Right forelimb (tissue), 1 donor: ENCODE measurements at regions not wholly inside any gene's neighbourhood (a gene's known extent, or its start where the extent isn't known, plus 50 kb on each side); places are given as distances from the start of the nearest gene placed in this dataset.

Experiments used
- DNase-seq: peaks from one replicate; pipeline ENCODE4 v3.0.0-alpha.2; 2018

DNA sequence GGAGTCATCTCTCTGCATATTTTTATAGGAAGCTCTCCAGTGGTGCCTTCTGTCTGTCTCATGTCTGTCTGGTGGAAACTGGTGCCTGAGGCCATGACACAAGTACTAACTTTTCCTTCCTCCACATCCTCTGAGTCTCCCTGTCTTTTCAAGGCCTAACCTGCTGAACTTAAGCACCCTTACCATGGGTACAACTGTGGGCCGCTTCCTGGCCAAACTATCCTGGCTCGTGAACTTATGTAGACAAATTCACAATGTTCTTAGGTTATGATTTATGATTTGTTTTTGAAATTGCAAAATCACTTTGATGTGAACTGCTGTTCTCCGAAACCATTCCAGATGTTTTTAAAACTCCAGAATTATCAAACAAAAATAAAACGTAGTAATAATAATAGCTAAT, 804.5 kb upstream of the POU3F3 start:
- no peak for DNase-seq

DNA sequence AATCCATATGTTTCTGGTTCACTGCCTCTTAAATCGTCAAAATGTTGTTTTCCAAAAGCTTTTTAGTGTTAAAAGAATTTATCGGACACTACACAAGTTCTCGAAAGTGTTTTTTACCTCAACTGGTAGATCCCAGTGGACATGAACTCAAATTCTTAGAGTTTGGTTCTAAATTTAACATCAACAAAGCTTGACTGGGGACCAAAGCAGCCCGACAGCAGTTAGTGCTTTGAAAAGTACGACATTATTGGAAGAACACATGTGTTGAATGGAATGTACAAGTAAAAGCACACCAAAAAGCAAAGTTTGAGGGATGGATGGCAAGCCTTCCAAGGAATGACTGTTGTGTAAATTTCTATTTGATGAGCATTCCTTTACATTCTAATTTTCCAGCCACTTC, 803.9 kb upstream of the POU3F3 start:
- no peak for DNase-seq

DNA sequence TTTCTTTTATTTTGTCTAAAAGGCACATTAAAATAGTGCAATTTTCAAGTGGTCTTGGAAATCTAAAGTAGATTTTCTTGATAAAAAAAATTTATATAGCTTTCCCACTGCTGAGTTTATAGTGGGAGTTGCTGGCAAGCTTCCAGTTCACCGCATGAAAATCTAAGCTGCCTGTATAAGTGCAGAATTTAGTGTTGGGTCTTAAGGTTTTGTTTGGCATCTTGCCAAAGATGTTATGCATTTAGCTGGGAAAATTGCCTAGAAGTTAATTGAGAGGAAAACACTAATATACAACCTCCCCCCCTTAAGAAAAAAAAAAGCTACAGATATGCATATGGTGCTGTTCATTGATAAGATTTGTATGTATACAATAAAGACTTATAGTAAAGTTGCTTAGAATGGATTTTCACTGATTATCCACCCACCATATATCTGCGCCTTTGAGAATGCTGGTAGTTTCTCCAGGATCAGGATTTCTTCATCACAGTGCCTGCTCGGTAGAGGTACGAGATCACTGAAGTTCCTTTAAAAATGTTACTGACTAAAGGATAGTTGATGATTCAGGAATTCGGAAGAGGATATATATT, 803.2 kb upstream of the POU3F3 start:
- no peak for DNase-seq

DNA sequence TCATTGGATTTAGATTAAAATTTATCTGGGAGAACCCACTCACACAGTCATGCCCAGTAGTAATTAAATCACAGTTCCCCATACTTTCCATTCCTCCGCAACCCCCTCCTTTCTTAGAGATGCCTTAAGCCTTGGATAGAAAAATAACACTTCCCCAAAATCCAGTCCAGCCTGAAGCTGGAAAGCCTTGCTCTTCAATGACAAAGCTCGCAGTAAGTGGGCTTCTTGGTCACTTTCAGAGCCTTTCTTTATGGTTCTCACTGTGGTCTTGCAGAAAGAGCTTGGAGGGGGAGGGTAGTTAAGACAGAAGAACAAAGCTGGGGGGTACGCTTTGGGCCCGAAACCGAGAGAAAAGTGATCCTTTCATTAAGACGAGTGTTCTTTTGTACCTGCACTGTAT, 802.1 kb upstream of the POU3F3 start:
- DNase-seq: no peak

DNA sequence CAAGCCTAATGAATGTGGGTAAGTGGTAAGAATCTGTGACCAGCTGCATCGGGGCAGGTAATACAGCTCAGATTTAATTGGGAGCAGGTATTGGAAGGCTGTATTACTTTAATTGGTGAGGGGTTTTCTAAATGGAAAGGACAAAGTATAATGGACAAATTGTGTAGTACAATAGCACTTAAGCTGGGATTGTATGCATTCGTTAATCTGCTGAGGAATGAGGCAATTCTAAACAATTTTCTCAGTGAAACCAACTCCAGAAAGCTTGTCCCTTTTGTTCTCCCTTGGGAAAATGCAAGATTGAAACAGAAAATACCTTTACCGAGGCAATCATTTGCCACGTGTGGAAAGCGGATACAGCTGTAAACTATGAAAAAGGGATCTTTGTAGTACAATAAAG, 801.6 kb upstream of the POU3F3 start:
- no peak for DNase-seq

DNA sequence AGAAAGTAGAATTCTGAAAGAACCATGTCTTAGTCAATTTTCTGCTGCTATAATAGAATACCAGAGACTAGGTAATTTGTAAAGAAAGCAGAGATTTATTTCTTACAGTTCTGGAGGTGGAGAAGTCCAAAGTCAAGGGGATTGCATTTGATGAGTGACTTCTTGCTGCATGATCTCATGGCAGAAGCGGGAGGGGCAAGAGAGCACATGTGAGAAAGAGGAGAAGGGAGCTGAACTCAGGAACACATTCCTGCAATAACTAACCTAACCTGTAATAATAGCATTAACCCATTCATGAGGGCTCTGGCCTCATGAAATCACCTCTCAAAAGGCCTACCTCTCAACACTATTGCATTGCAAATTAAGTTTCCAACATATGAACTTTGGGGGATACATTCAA, 797.5 kb upstream of the POU3F3 start:
- no peak for DNase-seq

DNA sequence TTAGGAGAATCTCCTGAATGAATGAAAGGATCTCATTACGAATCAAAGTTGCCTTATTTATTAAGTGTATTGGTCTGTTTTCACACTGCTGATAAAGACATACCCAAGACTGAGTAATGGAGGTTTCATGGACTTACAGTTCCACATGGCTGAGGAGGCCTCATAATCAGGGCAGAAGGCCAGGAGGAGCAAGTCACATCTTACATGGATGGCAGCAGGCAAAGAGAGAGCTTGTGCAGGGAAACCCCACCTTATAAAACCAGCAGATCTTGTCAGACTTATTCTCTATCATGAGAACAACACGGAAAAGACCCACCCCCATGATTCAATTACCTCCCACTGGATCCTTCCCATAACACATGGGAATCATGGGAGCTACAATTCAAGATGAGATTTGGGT, 785.2 kb upstream of the POU3F3 start:
- DNase-seq: no peak

DNA sequence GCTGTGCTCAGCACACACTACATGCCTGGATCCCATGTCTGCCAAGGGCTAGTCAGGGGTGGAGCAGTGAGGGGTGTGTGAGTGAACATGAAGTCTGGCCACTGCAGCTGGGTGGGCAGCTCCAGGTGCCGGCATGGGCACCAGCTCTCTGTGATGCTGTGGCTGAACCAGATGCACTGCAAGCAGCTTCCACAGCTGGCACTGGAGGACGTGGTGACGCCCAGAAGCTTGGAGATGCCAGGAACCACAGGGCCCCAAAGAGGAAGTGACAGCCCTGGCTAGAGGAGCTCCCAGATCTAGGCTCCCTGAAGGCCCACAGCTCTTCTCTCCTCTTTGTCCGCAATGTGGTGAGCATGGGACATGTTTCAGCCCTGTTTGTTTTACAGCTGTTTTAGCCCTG, 776.3 kb upstream of the POU3F3 start:
- no peak for DNase-seq

DNA sequence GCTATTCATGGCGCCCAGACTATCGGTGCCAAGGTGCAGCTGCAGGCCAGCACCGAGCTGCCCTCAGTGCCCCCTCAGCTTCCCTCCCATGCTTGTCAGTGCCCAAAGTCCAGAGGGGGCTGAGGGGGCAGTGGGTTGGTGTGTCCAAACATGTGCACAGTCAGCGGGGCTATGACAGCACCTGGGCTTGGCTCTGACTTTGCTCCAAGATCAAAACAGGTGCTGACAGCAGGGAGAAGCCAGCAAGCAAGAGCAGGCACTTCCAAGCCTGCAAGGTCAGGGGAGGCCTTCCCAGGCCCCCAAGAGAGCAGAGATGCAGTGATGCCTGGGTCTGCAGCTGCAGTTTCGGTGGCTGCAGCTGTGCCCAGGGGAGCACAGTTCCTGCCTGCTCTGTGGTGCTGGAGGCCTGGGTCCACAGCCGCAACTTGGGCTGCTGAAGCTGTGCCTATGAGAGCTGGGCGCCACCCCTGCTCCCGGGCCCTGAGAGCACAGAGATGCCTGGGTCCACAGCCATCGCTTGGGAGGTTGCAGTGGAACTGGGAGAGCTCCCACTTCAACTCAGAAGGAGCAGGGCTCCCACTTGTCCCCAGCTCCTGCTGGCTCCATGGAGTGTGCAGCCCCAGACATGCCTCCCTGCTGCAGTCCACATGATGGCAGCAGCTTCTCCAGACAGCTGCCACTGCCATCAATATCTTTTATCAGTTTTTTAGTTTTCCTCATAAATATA, 775.3 kb upstream of the POU3F3 start:
- no peak for DNase-seq

DNA sequence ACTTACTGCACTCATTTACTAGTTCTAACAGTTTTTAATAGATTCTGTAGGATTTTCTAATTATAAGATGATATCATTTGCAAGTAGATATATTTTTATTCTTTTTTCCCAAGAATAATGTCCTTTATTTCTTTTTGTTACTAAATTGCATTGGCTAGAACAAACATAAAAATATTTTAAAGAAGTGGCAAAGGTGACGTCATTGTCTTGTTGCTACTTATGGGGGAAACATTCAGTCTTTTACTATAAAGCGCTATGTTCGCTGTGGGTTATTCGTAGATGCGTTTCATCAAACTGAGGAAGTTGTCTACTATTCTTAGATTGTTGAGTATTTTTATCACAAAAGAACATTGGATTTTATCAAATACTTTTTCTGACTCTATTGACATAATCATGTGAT, 765.2 kb upstream of the POU3F3 start:
- no peak for DNase-seq

DNA sequence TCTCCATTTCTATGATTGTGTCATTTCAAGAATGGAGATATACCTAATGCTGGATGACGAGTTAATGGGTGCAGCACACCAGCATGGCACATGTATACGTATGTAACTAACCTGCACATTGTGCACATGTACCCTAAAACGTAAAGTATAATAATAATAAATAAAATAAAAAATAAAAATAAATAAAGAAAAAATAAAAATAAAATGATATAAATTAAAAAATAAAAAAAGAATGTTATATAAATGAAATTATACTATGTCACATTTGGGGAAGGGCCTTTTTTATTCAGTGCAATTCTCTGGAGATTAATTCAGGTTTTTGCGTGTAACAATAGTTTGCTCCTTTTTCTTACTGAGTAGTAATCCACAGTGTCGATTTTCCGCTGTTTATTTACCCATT, 763.5 kb upstream of the POU3F3 start:
- no peak for DNase-seq

DNA sequence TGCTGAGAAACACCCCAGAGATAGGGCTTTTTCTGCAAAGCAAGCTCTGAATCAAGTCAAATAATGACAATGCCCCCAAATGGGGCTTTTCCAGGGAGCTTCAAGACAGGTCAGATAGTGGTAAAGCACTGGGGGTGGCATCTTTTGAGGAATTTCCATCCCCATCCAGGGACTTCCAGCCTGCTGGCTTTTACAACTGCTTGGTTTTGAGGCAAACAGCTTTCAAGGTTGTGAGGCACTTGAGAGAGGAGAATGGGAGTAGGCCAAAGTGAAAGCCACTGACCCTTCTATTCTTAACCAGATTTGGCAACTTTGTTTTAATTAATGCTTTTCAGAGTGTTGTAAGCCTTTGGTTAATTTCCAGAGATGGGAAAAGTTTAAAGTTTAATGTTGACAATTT, 762.0 kb upstream of the POU3F3 start:
- DNase-seq: no peak

DNA sequence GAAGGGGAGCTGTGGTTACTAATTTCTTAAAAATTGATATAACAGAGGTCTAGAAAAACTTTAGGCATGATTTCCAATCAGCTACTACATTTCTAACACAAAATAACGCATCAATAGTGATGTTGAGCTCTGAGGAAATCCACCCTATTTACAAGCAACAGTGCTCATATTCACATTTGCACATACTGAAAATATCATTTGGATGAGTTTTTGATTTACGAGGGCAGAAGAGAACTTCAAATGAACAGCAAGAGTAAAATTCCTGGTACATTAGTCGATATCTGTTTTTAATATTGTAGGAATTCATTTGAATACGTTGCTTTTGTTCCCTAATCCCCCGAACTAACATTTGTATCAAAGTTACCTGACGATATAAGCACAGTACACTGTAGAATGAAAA, 761.0 kb upstream of the POU3F3 start:
- no peak for DNase-seq

DNA sequence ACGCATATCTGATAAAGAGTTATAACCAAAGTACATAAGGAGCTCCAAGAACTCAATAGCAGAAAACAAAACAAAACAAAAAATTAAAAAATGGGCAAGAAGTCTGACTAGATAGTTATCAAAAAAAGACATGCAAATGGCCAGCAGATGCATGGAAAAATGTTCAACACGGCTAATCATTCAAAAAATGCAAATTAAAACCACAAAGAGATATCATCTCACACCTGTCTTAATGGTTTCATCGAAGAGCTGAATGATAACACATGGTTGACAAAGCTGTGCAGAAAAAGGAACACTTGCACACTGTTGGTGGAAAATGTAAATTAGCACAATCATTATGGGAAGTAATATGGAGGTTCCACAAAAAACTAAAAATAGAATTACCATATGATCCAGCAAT, 751.3 kb upstream of the POU3F3 start:
- DNase-seq: no peak

DNA sequence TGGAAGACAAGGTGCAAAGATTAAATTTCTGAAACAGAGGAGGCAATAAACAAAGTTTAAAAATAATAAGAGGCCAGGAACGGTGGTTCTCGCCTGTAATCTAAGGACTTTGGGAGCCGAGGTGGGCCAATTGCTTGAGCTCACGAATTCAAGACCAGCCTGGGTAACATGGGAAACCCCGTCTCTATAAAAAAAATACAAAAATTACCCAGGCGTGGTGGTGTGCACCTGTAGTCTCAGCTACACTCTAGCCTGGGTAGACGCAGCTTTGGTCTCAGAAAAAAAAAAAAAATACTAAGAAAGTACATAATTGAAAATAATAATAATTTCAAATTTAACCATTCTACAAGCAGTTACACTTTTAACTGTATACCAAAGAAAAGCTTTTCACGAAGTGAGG, 744.6 kb upstream of the POU3F3 start:
- no peak for DNase-seq

DNA sequence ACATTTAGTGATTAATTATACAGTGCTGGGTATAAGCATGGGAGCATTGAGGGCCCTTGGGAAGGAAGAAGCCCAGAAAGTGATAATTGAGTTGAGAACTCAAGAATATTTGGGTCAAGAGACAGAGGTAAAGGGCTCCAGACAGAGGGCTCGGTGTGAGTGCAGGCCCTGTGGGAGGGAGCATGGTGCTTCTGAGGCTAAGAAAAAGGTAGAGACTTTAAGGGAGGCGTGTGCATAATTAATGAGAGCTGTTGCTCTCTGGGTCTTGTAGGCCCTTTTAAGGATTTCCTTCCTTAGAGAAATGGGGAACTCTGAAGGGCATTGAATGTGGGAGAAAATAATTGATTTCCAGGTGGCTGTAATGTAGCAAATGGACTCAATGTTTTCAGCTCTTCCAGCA, 735.0 kb upstream of the POU3F3 start:
- DNase-seq: no peak

DNA sequence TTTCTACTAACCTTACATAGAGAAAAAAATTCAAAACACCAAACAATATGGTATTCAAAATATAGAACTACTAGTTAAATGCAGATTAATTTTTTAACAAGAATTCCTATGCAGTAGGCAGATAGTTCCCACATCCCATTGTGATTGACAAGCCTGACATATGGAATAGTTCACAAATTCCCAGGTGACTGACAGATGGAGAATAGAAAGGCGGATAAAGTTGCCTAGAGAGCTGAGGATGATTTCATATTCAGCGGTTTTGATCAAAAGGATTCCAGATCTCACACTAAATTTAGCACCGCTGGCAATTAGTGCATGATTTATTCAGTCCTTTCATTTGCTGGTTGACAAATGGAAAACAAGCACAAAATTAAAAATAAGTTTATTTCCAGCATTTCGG, 733.7 kb upstream of the POU3F3 start:
- DNase-seq: no peak

DNA sequence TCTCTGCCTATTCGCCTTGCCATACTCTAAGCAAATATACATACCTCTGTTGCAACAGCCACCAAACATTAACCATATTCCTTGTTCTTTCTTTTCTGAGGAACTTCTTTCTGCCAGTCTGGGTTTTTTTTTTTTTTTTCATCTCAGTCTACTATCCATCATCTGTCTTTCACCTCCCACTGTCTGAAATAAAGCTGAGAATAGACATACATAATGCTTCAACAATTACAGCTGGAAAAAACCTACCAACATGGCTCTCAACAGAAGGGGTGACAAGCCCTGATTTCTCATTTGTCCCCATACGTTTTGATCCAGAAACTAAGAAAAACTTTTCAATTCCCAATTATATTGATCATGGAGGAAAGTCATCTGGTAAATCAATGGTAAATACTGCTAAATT, 728.8 kb upstream of the POU3F3 start:
- DNase-seq: no peak

DNA sequence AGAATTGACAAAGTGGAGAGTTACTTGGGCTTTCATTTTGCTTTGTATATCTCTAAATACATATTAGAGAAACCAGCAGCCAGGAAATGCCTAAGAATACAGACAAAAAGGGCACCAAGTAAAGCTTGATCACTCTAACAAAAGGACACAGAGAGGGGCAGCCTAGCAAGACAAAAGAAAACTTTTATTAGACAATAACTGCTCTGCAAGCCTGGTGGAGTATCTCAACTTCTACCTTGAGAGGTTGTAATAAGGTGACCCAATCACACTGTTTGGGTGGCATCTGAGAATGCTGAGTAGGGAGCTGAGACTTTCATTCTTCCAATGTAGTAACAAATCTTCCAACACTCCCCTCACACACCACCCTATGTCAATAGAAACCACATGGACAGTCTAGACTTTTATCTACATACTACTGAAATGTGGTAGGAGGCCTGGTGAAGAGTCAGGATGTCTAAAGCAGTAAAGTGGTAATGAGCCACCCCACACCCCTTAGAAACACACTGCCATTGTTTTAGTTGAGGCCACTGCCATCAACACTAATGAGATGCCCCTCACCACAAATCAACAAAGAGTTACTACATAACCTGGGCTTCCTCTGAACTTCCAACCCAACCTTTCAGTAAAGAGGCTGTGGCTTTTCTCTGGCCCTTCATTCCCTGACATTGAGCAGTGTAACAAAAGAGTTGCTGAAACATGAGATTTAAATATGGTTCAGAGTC, 726.7 kb upstream of the POU3F3 start:
- no peak for DNase-seq

DNA sequence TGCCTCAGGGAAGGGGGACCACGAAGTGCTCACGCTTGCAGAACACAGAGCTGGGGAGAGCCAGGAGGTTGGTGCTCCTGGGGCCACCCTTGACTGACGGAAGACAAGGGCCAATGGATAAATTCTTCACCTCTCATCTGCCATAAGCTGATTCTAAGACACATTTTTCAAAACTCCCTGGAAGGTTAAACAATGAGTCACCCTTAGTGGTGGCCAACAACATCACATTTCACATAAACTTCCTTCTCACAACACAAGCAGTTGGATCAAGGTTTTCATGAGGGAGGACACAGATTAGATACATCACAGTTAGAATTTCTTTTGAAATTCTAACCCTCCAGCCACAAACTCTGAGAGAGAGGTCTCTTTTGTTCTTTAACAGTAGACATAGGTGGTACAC, 713.6 kb upstream of the POU3F3 start:
- DNase-seq: no peak

DNA sequence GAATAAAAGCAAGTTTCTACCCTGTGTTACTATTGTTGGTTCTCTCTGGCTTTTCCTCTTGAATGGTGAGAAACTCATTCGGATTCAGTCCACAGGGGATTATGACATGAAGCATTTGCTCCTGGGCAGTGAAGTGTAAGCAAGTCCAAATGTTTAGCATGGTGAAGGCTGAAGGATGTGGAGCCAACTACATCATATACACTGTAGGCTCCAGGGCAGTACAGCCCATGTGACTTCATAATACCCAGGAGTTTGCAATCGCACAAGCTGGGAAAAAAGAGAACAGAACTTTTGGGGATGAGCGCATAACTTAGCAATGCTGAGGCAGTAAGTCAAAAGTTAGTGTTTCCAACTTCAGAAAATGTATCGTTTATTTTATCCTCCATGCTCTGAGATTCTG, 695.7 kb upstream of the POU3F3 start:
- DNase-seq: no peak

DNA sequence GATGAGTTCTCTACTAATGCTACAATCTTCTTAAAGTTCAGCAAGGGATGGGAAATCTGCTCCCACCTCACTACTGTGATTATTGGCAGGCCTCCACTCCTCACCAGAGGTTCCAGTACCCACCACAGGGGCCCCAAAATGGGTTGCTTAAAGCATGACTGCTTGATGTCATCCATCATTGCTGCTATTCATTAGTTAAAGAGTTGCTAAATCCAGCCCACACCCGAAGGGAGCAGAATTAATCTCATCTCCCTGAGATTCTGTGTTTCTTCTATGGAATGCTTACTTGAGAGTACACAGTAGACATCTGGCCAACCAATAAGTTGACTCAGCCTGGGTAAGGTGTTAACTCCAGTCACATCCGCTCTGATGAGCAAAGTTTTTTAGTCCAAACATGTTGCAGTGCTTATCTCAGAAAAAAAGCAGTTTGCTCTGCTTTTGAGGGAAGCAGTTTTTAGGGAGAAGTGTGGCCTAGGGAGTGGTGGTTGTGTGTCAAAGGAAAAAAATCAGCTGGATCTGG, 690.2 kb upstream of the POU3F3 start:
- no peak for DNase-seq

DNA sequence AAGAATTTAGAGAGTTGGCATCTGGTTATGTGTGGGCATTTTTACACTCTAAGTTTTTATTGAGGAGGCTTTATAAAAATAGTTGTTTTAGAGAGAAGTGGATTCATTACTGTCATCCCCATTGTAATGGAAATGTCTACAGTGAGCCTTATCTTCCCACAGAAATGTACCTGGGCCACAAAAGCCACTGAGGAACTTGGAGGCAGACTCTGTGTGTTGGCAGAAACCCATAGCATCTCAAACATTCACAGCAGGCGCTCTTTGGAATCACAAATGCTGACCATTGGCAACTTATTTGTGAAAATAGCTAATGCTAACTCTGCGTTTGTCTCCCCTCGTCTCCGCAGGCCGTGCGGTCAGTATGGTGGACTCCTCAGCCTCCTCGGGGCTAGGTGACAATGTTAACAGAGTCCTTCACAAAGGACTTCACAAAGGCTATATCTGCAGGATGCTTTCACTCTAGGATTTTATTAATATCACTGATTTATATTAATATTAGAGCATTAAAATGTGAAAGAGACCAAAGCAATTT, 689.1 kb upstream of the POU3F3 start:
- DNase-seq: no peak

DNA sequence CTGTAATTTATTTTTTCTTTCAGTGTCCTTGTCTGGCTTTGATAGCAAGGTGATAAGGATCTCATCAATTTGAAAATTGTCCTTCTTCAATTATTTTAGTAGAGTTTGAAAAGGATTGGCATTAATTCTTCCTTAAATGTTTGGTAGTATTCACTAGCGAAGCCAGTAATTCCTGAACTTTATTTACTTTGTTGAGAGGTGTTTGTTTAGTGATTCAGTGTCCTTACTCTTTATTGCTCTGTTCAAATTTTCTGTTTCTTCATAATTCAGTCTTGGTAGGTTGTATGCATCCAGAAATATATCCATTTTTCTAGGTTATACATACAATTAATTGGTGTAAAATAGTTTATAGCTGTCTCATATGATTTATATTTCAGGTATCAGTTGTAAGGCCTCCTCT, 676.7 kb upstream of the POU3F3 start:
- no peak for DNase-seq
